ENCODE measurements at regions not wholly inside any gene's neighbourhood (a gene's known extent, or its start where the extent isn't known, plus 50 kb on each side); places are given as distances from the start of the nearest gene placed in this dataset.

DNA sequence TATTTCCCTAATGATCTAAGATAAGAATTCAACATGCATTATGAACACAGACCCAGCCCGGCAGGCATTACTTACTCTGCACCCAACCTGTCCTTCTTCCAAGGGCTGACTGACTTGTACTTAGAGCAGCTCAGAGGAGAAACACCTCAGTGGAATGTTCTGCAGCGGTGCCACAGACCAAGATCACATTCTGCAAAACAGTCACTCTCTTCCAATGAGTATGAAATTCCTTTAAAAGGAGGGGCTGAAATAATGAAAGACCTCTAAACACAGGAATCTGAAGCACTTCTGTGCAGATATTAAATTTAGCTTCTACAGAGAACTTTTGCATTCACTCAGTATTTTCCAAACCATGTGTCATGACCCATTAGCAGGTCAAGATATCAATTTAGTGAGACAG is 172.9 kb downstream of the ZDHHC21 start:
- no peak for TF ChIP-seq ERF (CRISPR knock-in tag; IDR thresholded peaks at IDR 0.05)
- TF ChIP-seq, protein P1, sequence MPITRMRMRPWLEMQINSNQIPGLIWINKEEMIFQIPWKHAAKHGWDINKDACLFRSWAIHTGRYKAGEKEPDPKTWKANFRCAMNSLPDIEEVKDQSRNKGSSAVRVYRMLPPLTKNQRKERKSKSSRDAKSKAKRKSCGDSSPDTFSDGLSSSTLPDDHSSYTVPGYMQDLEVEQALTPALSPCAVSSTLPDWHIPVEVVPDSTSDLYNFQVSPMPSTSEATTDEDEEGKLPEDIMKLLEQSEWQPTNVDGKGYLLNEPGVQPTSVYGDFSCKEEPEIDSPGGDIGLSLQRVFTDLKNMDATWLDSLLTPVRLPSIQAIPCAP (CRISPR knock-in tag; IDR thresholded peaks at IDR 0.05; ENCODE audit: borderline replicate concordance) = no peak

Data from K562 (cell line).